GM21717 (cell line): ENCODE measurements at regions not wholly inside any gene's neighbourhood (a gene's known extent, or its start where the extent isn't known, plus 50 kb on each side); places are given as distances from the start of the nearest gene placed in this dataset.

Source experiments
- ATAC-seq: cut with Tn5 transposase; IDR thresholded peaks from one replicate; pipeline ENCODE4 v1.9.1; 2021; ENCODE audit warnings: mild to moderate bottlenecking, moderate library complexity; ENCODE audit not compliant: unreplicated experiment

DNA sequence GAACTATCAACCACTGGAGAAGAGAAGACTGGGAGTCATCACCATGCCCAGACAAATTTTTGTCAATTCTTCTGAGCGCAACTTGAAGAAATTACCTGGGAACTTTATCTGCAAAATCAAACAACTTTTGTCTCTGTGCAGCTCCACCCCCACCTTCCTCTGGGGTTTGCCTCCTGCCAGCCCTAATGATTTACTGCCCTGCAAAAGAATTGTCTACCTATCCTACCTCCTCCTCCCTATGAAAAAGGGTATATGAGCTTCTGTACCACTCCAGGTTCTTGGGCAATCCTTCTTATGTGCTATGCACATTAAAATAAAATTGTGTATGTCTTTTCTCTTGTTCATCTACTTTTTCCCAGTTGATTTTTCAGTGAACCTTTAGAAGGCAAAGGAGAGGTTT, 191.9 kb downstream of the URB2 start:
- no peak for ATAC-seq

DNA sequence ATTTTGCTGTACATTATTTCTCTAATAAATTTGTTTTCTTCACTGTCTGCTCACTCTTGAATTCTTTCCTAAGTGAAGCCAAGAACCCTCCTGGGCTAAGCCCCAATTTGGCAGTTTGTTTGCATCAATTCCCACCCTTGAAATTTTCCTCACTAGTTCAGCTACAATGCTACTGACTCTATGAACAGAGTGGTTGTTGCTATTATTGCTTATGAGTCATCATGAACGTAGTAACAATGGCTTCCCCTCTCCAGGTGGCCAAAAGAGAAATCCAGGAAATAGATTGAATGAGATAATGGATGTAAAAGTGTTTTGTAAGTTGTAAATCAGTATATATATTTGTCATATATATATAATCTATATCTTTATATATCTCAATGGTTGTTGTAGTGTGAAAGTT, 193.0 kb downstream of the URB2 start:
- no peak for ATAC-seq

DNA sequence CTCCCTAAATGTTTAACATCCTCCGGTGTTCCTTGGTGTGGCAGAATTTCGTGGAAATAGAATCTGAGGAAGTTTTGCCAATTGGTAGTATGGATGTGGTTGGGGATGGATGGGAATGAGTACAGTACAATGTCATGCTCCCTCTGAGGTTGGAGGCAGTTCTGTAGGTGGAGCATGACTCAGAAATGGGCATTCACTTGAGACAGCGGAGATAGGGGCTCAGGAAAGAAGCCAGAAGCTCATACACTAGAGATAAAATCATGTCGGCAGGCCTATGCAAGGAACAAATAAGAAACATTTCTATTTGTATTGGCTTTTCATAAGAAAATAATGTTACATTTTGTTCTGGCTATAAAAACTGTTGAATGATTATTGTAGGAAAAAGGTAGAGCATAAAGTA, 196.0 kb downstream of the URB2 start:
- no peak for ATAC-seq

DNA sequence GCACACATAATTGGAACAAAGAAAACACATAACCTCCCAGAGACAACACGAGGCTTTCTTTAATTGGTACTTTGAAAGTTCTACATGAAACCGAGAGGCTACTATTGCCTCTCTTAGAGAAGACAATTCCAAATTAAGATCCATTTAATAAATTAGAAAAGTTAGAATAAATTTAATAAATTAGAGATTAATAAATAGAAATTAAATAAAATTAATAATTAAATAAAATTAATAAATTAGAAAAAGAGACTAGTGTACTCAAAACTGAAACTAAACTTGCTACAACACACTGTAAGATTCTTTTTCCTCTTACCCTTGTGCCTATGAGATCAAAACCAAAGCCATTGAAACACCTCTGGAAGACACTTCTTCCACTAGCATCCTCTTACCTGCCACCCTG, 199.0 kb downstream of the URB2 start:
- ATAC-seq: no peak

DNA sequence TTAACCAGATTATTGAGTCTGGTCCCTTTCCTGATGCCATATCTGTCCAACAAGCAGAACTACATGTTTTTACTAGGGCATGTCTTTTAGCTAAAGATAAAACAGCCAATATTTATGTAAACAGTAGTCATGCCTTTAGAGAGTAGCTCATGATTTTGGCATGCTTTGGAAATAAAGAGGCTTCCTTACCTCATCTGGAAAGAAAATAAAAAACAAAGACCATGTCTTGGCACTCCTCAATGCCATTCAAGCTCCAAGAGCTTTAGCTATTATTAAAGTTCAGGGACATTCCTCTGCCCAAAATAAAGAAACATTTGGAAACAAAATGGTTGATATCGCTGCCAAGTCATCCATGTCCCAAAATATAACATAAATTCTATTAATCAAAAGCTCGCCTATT, 202.4 kb downstream of the URB2 start:
- no peak for ATAC-seq

DNA sequence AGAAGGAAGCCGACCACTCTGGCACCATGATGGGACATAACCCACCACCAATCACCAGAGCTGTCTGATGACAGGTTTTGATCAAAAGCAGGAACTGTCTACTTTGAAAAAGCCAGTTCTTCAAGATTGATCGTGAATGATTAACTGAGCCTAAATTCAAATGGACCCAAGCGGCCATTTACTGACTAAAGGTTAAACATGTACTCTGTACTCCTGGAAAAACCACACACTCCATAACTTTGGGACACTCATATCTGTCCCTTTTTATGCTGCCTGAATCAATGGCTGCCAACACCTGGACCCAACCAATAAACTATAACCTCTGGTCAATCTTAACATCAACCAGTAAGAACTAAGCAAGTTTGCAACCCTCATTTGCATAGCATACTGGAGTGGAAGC, 206.6 kb downstream of the URB2 start:
- ATAC-seq: no peak

DNA sequence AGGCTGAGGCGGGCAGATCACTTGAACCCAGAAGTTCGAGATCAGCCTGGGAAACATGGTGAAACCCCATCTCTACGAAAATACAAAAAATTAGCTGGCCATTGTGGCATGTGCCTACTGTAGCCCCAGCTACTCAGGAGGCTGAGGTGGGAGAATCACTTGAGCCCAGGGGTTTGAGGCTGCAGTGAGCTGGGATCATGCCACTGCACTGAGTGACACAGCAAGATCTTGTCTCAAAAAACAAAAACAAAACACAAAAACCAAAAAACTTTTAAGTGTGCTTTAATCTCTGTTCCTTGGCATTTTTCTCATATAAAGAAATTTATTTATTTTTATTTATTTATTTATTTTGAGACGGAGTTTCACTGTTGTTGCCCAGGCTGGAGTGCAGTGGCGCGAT, 208.2 kb downstream of the URB2 start:
- no peak for ATAC-seq

DNA sequence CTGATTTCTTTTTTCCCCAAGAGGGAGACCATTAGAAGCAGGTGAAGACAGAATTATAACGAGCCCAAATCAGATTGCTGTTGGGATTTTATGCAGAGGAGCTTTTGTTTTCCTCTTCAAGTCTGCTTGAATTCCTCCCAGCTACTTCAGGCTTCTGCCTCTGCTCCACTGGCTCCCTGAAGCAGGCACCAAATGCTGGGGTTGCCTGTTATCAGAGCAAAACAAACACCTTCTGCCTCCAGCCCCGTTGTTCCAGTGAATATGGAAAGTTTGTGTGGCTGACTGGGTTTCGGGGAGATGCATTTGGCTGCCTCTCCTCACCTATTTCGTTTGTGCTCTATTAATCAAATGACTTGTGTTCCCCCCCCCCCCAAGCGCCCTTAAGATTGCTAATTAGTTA, 209.2 kb downstream of the URB2 start:
- ATAC-seq: no peak

DNA sequence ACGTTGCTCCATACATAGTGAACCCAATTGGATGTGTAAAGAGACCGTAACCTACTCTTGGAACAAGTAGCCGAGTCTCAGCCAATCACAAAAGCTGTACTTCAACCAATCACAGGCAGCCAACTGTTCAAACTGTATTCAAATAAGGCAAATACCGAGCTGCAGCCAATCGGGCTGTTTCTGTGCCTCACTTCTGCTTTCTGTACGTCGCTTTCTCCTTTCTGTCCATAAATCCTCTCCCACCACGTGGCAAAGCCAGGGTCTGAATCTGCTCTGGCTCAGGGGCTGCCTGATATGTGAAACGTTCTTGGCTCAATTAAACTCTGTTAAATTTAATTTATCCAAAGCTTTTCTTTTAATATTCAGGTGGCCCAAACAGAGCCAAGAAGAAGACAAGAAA, 210.3 kb downstream of the URB2 start:
- ATAC-seq: no peak

DNA sequence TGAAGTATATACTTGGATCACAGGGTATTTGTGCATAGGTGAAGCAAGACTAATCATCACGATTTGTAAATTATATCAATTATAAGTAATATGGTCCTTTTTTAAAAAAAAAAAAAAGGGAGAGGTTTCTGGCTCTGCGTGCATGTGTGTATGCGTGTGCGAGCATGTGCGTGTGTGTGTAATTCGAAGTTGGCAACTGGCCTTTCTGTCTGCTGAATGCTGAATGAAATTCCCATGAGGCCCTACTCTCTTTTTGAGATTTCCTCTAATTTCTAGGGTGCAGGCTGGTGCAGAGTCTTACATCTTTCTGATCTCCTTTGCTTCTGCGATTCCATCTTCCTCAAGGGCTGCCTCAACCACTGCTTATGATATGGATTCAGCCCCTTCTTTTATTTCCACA, 212.2 kb downstream of the URB2 start:
- no peak for ATAC-seq

DNA sequence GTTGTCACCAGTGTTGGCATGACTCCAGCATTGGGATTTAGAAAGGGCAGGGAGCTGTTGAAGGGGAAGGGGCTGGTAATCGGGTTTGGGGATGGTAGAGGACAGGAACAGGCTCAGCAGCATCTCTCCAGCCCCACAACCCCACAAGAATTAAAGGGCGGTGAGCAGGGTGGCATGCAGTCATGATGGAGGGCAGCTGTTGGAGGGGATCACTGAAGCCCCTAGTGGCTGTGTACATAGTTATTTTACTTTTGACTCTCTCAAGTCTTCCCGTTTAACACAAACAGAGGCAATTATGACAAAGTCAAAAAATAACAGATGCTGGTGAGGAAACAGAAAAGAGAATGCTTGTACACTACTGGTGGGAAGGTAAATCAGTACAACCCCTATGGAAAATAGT, 213.8 kb downstream of the URB2 start:
- ATAC-seq: no peak

DNA sequence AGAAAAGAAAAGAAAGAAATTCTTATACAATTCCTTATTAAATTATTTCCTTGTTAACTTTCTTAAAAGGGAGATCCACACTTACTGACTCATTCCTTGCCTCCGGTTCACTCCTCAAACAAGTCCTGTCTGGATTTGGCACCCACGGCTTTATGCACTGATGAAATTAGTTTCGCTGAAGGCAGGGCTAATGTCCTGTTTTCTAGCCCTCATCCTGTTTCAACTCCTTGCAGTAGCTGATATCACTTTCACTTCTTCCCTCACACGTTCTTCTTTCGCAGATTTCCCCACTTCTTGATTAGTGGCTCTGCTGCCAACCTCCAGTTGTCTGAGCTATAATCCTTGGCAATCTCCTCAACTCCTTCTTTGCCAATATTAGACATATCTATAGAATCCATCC, 215.2 kb downstream of the URB2 start:
- peak; percentile 96 for ATAC-seq

DNA sequence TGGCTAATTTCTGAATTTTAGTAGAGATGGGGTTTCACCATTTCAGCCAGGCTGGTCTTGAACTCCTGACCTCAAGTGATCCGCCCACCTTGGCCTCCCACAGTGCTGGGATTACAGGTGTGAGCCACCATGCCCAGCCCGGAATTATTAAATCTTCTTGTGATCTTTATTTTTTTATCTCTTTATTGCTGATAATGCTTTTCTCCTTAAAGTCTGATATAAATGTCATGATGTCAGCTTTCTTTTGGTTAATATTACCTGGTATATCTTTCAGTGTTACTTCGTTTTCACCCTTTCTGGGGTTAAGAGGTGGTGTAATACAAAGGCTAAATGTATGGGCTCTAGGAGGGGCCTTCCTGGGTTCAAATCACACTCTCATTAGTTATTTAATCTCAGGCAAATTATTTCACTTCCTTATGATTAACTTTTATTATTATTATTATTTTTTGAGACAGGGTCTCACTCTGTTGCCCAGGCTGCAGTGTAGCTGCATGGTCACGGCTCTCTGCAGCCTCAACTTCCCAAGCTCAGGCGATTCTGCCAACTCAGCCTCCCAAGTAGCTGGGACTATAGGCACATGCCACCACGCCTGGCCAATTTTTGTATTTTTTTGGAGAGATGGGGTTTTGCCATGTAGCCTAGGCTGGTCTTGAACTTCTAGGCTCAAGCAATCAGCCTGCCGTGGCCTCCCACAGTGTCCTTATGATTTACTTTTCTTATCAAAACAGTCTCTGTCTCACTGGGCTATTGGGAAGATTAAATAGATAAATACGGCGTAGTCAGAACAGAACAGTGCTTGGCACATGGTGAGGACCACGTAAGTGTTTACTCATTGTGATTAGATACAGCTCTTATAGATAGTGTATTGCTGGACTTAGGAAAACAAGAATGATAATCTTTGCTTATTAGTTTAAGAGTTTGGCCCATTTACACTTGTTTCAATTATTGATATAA, 216.5 kb downstream of the URB2 start:
- ATAC-seq: no peak

DNA sequence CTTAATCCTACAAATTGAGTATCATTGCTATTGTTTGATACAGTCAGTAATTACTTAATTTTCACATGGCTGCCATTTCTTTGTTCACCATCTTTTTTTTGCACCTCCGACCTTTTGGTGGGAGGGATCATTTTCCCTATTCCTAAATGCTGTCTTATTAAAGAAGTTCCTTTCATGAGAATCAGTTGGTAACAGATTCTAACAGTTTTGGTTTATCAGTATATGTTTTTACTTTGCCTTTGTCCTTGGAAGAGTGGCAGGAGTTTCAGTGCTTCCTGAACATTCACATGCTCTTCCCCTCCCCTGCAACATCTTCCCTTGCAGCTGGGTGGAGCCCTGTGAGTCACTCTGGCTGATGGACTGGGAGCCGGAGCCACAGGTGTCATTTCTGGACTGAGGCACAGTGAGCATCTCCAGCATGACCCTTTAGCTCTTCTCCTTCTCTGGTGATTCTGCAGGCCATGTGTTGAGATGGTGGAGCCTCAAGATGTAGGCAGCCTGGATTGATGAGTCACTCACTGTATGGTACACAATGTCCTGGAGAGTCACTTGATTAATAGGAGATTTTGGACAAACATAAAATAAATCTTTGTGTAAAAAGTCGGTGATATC, 217.7 kb downstream of the URB2 start:
- no peak for ATAC-seq

DNA sequence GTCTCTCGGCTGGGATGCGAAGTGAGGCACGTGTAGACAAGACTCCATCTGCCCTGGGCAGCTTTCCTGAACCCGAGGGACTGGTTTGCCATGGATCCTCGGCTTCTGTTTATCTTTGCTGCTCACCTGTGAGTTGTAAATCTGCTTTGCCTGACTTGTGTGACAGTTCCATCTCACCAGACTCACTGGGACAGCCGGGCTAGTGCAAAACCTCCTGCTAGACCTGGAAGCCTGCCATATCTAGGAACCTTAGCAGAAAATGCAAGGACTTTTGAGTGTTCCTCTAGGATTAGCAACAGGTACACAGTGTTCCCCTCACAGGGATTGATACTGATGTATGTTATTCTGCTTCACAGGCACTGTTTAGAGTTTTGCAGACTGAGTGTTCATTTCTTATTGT, 218.6 kb downstream of the URB2 start:
- no peak for ATAC-seq

DNA sequence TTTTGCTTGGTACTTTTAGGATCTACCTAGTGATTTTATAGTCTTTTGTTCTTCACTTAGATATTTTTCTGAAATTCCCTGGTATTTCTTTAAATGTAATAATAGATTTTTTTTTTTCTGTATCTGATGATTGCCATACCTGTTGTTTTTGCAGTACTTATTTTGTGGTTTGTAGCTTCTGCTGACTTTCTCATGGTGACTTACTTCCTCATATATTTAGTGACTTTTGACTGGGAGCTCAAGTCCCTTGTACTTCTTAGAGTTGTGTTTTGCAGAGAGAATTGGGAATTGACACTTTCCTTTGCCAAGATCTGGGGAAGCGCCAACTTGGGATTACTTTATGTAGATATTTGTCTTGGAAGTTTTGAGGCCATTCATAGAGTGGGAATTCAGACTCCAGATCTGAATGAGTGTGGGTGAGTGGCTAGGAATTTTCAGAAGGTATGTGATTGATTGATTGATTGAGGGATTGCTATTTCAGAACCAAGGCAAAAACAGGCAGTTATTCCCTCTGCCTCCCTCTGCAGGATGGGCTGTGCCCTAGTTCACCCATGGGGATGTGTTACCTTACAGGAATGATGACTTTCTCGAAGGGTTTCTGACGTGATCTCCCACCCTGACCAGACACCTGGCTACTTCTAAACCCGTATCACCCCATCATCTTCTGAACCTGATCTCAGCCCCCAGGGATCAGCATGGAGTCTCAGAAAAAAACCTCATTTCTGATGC, 219.5 kb downstream of the URB2 start:
- no peak for ATAC-seq

DNA sequence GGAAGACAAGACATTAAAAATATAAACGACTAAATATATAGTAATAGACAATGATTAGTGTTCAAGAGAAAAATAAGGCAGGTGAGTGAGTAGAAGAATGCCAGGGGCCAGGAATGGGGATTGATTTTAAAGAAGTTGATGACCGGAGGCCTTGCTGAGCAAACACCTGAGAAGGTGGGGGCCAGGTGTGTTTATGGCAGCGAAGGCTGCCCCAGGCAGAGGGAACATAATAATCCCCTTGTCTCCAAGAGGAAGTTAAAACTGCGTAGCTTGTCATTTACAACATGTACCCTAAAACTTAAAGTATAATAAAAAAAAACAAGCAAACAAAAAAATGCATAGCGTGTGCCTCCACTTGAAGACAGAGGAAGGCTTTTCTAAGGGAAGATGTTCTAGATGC, 220.3 kb downstream of the URB2 start:
- ATAC-seq: no peak

DNA sequence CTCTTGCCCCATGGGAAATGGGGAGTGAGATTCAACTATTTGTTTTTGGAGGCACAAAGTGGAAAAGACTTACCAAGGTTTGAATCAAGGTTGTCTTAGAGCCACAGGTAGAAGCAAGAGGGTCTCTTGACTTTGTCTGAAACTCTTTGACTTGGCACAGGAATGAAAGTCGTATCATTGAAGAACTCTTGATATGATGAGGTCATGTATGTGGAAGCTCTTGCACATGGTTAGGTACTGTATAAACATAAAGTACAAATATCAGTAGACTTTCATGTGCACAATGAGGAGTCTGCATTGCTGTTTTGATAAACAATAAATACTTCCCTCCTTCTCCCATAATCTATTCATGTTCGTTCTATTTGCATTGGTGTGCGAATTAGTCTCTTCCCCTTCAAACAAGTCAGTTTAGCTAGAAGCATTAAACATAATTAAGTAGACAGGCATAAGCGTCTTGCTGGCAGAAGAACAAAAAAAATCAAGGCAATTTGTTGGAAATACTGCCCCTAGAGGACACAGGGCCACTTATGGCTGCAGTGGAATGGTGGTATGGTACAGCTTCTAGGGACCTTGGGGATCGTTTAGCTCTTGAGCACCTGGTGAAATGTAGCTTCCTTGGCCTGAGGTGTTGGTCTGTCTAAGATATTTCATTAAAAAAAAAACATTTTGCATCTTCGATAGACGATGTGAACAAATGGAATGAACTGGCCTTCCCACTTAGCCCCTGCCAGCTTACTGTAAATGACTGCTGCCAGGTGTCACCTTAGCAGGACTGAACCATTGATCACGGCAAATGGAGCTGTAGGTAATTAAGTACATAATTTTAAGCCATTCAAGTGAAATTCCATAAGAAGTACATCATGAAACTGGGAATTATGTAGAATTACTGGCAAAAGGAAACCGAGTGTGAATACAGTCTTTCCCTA, 218.0 kb upstream of the GALNT2 start:
- no peak for ATAC-seq

DNA sequence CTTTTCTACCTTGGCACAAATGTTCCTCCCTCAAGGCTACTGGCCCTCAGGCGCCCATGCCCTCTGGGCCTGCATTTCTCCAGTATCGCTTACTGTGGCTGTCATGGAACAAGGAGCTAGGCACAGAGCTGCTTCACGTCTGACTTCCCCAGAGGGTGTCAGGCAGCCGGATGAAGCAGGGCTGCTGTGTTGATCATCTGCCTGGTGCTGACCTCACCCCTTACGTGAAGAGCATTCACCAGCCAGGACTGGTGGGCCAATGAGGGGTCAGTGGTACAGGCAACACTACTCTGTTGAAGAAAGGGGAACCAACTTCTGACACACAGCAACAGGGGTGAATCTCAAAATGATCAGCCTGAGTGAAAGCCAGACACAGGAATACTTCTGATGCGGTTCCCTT, 215.5 kb upstream of the GALNT2 start:
- ATAC-seq: no peak

DNA sequence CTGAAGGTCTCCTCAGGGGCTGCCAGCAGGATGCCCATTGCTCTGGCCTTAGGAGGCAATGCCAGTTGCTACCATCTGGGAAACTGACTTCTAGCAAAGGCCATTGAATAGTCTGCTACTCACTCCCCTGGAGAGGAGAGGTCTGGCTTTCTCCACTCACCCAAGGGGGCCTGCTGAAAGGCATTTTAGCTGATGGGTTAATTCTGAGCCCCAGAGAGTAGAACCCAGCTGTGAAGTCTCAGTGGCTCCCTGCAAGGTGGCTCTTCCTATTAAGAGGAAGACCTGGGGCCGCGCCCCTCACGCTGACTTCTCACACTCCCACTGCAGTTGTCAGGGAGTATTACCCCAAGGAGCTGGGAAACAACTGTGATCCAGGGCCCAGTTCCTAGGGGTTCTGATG, 213.3 kb upstream of the GALNT2 start:
- ATAC-seq: no peak

DNA sequence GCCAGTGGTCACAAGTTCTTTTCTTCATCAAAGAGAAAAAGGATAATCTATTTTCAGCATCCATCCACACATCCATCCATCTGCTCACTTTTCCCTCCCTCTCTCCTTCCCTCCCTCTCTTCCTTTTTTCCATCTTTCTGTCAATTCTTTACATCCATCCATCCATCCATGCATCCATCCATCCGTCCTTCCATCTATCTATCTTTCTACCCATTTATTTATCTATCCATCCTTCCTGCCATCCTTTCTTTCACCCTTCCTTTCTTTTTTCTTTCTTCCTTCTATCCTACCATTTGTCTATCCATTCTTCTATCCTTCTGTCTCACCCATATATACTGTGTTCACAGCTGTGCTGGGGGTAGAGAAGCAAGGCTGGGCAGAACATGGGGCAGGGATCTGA, 212.4 kb upstream of the GALNT2 start:
- ATAC-seq: no peak
